DMS 273 (cell line): ENCODE measurements at regions not wholly inside any gene's neighbourhood (a gene's known extent, or its start where the extent isn't known, plus 50 kb on each side); places are given as distances from the start of the nearest gene placed in this dataset.
"Not testable (repeated sequence)": the region's sequence is repeated elsewhere in the genome, so short reads cannot be mapped to it uniquely, and the experiment has no call there.

ENCODE experiments used
- DNase-seq: peaks from one replicate; lab custom pipeline; 2025; ENCODE audit not compliant: unreplicated experiment; lab: John Stamatoyannopoulos, UW

GRCh38 chr10:65660006-65660405, 1265.8 kb upstream of the LRRTM3 start:
- DNase-seq, result no peak

- no peak for DNase-seq
Observed at GRCh38 chr10:65670087-65670486, 1255.7 kb upstream of the LRRTM3 start.

GRCh38 chr10:65670596-65670995, 1255.2 kb upstream of the LRRTM3 start:
- not testable (repeated sequence) for DNase-seq

DNA sequence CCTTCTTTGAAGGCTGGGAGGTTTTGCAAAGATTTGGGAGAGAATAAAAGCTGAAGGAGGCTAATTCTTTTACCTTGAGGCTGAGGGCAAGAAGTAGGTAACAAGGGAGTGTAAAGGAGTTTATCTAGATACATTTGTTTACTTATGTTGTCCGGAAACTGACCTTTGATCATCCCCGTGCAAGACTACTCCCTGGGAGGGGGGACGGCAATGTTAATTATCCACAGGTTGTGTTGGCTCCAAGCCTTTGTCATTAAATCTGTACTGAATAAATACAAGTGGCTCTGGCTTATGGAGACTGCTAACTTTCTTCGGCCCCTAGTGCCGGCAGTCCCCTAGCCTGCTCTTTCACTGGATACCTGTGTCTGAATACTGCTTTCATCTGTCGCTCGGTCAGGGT, 1250.6 kb upstream of the LRRTM3 start:
- DNase-seq, result no peak

DNA sequence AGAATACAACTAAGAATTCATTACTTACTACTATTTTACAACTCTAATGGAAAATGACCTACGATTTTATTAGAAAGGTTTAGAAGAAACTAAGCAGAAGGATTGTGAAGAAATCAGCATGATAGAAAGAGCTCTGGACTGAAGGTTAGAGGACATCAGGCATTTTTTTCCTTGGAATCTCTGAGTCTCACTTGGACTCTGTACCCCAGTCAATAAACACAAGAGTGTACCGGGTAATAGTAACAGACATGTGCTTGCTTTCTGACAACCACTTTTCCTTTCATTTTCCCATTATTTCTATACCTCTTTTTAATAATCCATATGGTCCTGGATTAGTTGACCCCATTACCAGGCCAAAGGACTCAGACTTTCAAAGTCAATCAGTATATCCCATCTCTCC, 1240.9 kb upstream of the LRRTM3 start:
- no peak for DNase-seq

GRCh38 chr10:65701168-65701776, 1224.6 kb upstream of the LRRTM3 start:
- DNase-seq, result no peak

GRCh38 chr10:65708057-65708456, 1217.8 kb upstream of the LRRTM3 start:
- no peak for DNase-seq

DNA sequence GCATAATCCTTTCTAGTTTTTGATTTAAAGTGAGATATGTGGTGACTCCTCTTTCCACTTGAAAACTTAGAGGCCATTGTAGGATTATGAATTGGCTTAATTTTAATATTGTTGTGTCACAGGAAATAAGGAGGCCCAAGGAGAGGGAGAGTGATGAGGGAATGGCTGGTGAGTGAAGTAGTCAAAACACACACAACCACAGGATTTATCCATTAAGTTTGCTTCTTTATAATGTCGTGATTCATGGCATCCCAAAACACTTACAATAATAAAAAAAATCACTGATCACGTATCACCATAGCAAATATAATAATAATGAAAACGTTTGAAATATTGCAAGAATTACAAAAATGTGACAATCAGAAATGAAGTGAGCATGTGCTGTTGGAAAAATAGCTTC, 1215.5 kb upstream of the LRRTM3 start:
- DNase-seq, result no peak

DNA sequence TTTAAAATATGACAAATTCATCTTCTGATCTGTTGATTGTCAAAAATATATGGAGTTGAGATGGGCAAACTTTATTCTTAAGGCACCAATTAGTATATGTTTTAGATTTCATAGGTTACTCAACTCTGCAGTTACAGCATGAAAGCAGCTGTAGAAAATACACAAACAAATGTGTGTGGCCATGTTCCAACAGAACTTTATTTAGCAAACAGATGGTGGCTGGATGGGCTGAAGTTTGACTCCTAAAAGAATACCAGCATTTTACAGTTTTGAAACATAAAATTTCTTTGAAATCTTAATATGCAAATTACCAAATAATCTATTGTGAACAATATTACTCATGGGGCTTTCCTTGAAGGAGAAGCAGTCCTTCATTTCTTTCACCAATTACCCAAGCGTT, 1206.0 kb upstream of the LRRTM3 start:
- no peak for DNase-seq

GRCh38 chr10:65720901-65721300, 1204.9 kb upstream of the LRRTM3 start:
- DNase-seq, result no peak

DNA sequence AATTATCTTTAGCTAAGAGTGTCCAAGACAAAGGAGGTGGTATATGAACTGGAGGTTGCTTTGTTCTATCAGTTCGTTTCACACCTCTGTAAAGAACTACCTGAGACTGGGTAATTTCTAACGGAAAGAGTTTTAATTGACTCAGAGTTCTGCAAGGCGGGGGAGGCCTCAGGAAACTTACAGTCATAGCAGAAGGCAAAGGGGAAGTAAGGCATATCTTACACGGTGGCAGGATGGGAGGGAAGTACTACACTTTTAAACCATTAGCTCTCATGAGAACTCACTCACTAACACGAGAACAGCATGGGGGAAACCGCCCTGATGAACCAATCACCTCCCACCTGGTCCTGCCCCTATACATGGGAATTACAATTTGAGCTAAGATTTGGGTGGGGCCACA, 1202.3 kb upstream of the LRRTM3 start:
- DNase-seq, result no peak

DNA sequence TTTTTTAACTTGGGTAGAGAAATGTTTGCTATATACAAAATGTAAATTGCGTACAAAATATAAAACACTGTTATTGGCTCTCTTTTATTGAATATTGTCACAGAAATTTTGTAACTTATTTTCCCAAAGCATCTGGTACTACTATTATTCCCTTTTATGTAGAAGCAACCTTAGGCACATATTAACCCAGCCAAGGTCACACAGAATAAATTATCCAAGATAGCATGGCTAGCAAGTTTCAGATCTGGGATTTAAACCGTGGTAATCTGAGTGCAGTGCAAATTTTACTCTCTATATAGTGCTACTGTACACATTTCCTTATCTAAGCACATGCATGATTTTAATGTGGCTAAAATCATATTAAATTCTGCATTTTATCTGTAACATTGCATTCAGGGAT, 1190.5 kb upstream of the LRRTM3 start:
- no peak for DNase-seq

DNA sequence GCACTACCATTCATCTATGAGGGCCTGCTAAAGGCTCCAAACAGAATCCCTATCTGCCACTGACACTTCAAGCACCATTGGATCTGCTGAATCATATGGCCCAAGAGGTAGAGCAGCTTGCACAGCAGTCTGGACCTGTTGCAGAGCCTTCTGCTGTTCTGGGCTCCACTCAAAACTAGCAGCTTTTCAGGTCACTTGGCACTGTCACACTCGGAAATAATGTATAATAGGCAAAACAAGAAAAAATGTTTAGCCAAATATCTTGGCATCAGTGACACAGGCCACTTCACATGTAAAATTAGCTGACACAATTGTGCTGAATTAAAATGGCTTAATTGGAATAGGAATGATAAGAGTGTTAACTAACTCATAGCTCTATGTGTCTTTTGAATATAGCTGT, 1182.9 kb upstream of the LRRTM3 start:
- DNase-seq, result no peak

DNA sequence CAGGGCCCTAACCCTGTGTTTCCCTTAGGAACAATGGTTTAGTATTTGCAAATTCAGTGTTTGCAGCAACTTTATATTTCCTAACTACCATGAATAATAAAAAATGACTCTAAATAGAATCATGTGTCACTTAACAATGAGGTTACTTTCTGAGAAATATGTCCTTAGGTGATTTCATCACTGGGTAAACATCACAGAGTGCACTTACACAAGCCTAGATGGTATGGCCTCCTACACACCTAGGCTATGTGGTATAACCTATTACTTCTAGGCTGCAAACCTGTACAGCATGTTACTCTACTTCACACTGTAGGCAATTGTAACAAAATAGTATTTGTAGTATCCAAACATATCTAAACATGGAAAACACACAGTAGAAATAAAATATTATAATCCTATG, 1174.6 kb upstream of the LRRTM3 start:
- DNase-seq, result no peak

DNA sequence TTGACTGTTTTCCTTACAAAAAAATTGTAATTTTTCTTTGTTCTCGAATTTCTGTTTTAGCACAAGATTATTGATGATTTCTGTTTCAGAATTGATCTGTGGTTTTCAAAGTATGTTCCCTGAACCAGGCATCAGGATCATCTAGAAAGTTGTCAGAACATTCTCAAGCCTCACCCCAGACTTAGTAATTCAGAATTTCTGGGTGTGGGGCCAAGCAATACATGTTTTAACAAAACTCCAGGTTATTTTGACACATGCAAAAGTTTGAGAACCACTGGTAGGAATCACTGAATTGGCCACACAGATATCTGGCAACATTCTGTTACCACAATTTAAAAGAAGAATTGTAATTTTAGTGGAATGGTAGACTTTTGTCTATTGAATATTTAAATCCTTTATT, 1173.9 kb upstream of the LRRTM3 start:
- DNase-seq, result no peak

DNA sequence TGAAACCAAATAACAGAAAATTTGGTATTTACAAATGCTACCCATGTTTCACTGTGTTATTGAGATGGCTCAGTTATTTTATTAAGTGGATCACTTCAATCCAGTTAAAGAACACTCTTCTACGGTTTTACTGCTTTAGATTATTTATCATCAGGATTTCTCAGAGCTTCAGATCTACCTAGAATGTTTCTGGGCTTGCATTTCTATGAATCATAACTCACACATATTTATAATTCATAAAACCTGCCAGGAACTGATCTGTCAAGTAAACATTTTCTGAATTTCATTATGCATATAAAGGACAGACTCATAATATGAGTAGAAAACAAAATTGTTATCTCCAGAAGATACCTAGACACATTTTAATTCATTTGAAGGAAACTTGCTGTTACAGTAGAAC, 1172.3 kb upstream of the LRRTM3 start:
- no peak for DNase-seq

DNA sequence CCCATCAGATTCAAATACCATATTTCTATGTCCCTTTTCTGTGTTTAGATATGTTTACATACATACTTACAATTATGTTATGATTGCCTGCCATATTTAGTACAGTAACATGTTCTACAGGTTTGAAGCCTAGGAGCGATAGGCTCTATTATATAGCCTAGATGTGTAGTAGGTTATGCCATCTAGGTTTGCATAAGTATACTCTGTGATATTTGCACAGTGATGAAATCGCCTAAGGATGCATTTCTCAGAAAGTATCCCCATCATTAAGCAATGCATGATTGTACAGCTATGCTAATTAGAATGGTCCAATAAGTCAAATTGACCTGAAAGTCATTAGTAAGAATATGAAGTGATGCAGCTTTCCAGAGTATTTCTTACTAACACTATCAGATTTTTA, 1171.7 kb upstream of the LRRTM3 start:
- no peak for DNase-seq

- no peak for DNase-seq
Observed at GRCh38 chr10:65762311-65762710, 1163.5 kb upstream of the LRRTM3 start.

- DNase-seq, result no peak
Observed at GRCh38 chr10:65765006-65765541, 1160.8 kb upstream of the LRRTM3 start.

DNA sequence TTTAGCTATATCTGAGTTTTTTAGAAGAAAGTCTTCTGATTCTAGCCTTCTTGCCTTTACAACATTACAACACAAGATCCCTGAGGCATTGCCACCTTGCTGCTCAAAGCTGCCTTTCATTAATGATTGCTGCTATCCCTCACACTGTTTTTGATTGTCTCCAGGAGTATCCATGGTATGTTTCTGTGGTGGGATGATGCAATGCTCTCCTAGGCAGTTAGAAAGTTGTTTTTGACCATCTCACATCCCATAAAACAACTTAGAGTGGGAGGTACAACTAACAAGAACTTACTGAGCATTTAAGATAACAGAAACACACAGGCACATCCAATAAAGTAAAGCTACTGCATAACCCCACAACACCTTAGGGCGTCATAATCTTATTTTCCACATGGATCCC, 1156.0 kb upstream of the LRRTM3 start:
- DNase-seq, result no peak

- DNase-seq, result no peak
Observed at GRCh38 chr10:65778753-65779152, 1147.1 kb upstream of the LRRTM3 start.

GRCh38 chr10:65779985-65780384, 1145.9 kb upstream of the LRRTM3 start:
- DNase-seq, result no peak

- no peak for DNase-seq
Observed at GRCh38 chr10:65786279-65786678, 1139.6 kb upstream of the LRRTM3 start.
